ENCODE measurements at regions not wholly inside any gene's neighbourhood (a gene's known extent, or its start where the extent isn't known, plus 50 kb on each side); places are given as distances from the start of the nearest gene placed in this dataset.

DNA sequence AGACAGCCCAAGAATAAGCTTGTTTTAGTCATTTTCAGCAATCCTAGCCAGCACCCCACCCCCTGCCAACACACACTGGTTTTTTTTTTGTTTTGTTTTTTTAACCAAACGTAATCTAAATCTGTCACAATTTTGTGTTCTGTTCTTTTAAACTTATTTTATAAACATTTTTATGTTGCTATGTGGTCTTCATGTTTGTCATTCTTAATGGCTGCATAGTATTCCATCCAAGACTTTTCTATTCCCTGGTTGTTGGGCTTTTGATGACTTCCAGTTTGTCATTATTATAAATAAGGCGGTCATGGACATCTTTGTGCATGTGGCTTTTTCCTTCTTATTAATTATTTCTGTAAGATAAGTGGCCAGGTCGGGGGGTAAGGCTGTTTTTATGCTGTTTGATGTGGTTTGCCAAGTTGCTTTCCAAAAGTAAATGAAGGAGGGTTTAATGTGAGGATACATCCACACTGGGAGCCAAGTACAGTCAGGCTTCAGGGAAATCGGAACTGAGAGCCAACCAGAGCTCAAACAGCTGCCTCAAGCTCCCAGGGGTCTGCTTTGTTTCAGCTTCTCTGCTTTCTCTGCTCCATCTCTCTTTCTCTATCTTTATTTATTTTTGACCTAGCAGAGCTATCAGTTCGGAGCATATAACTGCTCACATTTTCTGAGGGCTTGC, 125.8 kb downstream of the VEGFA start:
- TF ChIP-seq, protein P1, sequence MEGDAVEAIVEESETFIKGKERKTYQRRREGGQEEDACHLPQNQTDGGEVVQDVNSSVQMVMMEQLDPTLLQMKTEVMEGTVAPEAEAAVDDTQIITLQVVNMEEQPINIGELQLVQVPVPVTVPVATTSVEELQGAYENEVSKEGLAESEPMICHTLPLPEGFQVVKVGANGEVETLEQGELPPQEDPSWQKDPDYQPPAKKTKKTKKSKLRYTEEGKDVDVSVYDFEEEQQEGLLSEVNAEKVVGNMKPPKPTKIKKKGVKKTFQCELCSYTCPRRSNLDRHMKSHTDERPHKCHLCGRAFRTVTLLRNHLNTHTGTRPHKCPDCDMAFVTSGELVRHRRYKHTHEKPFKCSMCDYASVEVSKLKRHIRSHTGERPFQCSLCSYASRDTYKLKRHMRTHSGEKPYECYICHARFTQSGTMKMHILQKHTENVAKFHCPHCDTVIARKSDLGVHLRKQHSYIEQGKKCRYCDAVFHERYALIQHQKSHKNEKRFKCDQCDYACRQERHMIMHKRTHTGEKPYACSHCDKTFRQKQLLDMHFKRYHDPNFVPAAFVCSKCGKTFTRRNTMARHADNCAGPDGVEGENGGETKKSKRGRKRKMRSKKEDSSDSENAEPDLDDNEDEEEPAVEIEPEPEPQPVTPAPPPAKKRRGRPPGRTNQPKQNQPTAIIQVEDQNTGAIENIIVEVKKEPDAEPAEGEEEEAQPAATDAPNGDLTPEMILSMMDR (IDR thresholded peaks at IDR 0.05; ENCODE audit: insufficient read depth, low read length, poor library complexity, severe bottlenecking): no peak
- TF ChIP-seq EZH2phosphoT487 (conservative IDR thresholded peaks at IDR 0.05; ENCODE audit: low read length): no peak

All from SU-DHL-6 (cell line).